BJ (cell line): ENCODE measurements at regions not wholly inside any gene's neighbourhood (a gene's known extent, or its start where the extent isn't known, plus 50 kb on each side); places are given as distances from the start of the nearest gene placed in this dataset.

Experiments
- CTCF ChIA-PET: fragments of 350-600 bp; formaldehyde crosslinking; extraction: SDS; loops from one replicate; lab custom pipeline; 2021; ENCODE audit warnings: antibody characterized with exemption, inconsistent platforms; lab: Yijun Ruan, JAX
- POLR2A ChIA-PET: fragments of 300-600 bp; sonication (Branson Sonifier 250); formaldehyde crosslinking; extraction: SDS; loops from one replicate; lab custom pipeline; 2021; ENCODE audit warnings: antibody characterized with exemption; lab: Charles Lee
- DNase-seq: peaks from one replicate; pipeline ENCODE4 v3.0.0-alpha.2; 2011; ENCODE audit warnings: low read depth
- H3K27me3 ChIP-seq: 2 replicates; pipeline ENCODE4 v1.6.0; 2011; ENCODE audit warnings: low read length; ENCODE audit not compliant: control insufficient read depth, insufficient read depth
- H3K36me3 ChIP-seq: 2 replicates; pipeline ENCODE4 v1.5.1; 2011; ENCODE audit warnings: low read length; ENCODE audit not compliant: control insufficient read depth, insufficient read depth
- H3K4me3 ChIP-seq: 2 replicates; pipeline ENCODE4 v1.5.1; 2011; ENCODE audit warnings: low read depth, mild to moderate bottlenecking, control low read depth, low read length
- TF ChIP-seq, protein P1 (sequence below): IDR thresholded peaks from 2 replicates; pipeline ENCODE4 v1.5.1; 2011; ENCODE audit warnings: low read depth, mild to moderate bottlenecking, control low read depth, inconsistent platforms, low read length, moderate library complexity; ENCODE audit not compliant: insufficient read depth

GRCh38 chr1:2948001-2948750 lies 73.1 kb upstream of the ACTRT2 start:
- no peaks in the 10 kb centered on the region for H3K27me3 ChIP-seq
- DNase-seq: no peak
- no peak overlapping the region for H3K4me3 ChIP-seq
- TF ChIP-seq, protein P1, sequence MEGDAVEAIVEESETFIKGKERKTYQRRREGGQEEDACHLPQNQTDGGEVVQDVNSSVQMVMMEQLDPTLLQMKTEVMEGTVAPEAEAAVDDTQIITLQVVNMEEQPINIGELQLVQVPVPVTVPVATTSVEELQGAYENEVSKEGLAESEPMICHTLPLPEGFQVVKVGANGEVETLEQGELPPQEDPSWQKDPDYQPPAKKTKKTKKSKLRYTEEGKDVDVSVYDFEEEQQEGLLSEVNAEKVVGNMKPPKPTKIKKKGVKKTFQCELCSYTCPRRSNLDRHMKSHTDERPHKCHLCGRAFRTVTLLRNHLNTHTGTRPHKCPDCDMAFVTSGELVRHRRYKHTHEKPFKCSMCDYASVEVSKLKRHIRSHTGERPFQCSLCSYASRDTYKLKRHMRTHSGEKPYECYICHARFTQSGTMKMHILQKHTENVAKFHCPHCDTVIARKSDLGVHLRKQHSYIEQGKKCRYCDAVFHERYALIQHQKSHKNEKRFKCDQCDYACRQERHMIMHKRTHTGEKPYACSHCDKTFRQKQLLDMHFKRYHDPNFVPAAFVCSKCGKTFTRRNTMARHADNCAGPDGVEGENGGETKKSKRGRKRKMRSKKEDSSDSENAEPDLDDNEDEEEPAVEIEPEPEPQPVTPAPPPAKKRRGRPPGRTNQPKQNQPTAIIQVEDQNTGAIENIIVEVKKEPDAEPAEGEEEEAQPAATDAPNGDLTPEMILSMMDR: no peak
- CTCF ChIA-PET: no interaction called here
- no peaks in the 10 kb centered on the region for H3K36me3 ChIP-seq
- POLR2A ChIA-PET: no interaction called here

GRCh38 chr1:2948751-2949680 lies 72.3 kb upstream of the ACTRT2 start:
- DNase-seq: no peak
- TF ChIP-seq, protein P1: no peak
- ChIA-PET CTCF (no interaction called here), POLR2A (no interaction called here)
- H3K27me3 ChIP-seq: no peaks in the 10 kb centered on the region
- no peak overlapping the region for H3K4me3 ChIP-seq
- no peaks in the 10 kb centered on the region for H3K36me3 ChIP-seq

- Histone ChIP-seq H3K4me3 (no peak overlapping the region), H3K27me3 (no peaks in the 10 kb centered on the region), H3K36me3 (no peaks in the 10 kb centered on the region)
- DNase-seq: no peak
- POLR2A ChIA-PET: no interaction called here
- TF ChIP-seq, protein P1: no peak
- CTCF ChIA-PET: no interaction called here
Observed at GRCh38 chr1:2949966-2950925, 71.0 kb upstream of the ACTRT2 start.

GRCh38 chr1:2950926-2951305 lies 70.4 kb upstream of the ACTRT2 start:
- no peaks in the 10 kb centered on the region for H3K27me3 ChIP-seq
- POLR2A ChIA-PET: no interaction called here
- H3K4me3 ChIP-seq: no peak overlapping the region
- DNase-seq: no peak
- TF ChIP-seq, protein P1: no peak
- H3K36me3 ChIP-seq: no peaks in the 10 kb centered on the region
- CTCF ChIA-PET: no interaction called here

GRCh38 chr1:2951856-2952255 lies 69.4 kb upstream of the ACTRT2 start:
- ChIA-PET CTCF (no interaction called here), POLR2A (no interaction called here)
- TF ChIP-seq, protein P1: no peak
- H3K4me3 ChIP-seq: no peak overlapping the region
- no peaks in the 10 kb centered on the region for H3K36me3 ChIP-seq
- DNase-seq: no peak
- H3K27me3 ChIP-seq: no peaks in the 10 kb centered on the region
